Hepatic stellate cell (primary cell): ENCODE measurements at regions not wholly inside any gene's neighbourhood (a gene's known extent, or its start where the extent isn't known, plus 50 kb on each side); places are given as distances from the start of the nearest gene placed in this dataset.

Experiments
- DNase-seq: peaks from one replicate; pipeline ENCODE4 v3.0.0; 2011; ENCODE audit warnings: low spot score

- DNase-seq, result no peak
Measured at GRCh38 chrX:112137276-112137675, 54.7 kb upstream of the TRPC5 start.
